ENCODE measurements at regions not wholly inside any gene's neighbourhood (a gene's known extent, or its start where the extent isn't known, plus 50 kb on each side); places are given as distances from the start of the nearest gene placed in this dataset.

DNA sequence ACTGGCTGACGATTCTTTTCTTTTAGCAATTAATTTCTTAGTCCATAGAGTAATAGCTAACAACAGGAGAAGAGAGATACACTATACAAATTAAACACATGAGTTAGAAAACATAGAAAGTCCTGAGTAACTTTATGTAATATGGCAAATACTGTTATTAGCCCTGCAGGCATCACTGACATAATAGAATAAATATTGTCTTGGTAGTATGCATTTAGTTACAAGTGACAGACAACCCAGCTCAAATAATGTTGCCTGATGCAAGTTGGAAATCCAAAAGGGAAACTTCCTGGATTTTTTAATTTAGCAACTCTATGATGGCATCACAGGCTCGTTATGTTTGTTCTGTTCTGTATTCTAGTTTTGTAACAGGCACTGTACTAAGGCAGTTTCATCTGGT lies 95.1 kb downstream of the DKK1 start:
- H3K4me3 ChIP-seq (ENCODE audit: low read length) = no peak overlapping the region
- H3K4me1 ChIP-seq (ENCODE audit: insufficient read depth, low read length) = peaks cover 20% of the 10 kb centered on the region
- ChIA-PET POLR2A (ENCODE audit: unreplicated experiment) (interaction anchor here (0.6 to 1.1 kb wide), 6 partner anchors 34 to 1908 kb away, joined by 3 to 9 read pairs (median 4); partner anchors contain the start of gene DKK1), CTCF (interaction anchor here (0.5 to 1.1 kb wide), 8 partner anchors 23 to 95 kb away, joined by 3 to 7 read pairs (median 4); partner anchors contain the start of gene DKK1)
- no peak overlapping the region for H2AFZ ChIP-seq (ENCODE audit: low read length)
- peak; percentile 96 for DNase-seq
- H3K36me3 ChIP-seq (ENCODE audit: low read depth, low read length) = no peaks in the 10 kb centered on the region
- peak overlapping the region; percentile 4 for H3K4me2 ChIP-seq (ENCODE audit: low read length)
- peak overlapping the region; percentile 31 for H3K27ac ChIP-seq (ENCODE audit: low read length)
- intact Hi-C loops (cut with micrococcal nuclease) = loop anchor here (1.0 kb wide), 5 partner anchors 34 to 95 kb away; partner anchors contain the start of gene DKK1
- no peaks in the 10 kb centered on the region for H3K9me3 ChIP-seq (ENCODE audit: low read length)
- peak; percentile 95 for ATAC-seq
- no peak overlapping the region for H3K9ac ChIP-seq (ENCODE audit: low read length)
- peaks cover 4% of the 10 kb centered on the region for H3F3A ChIP-seq (ENCODE audit: low read length, unreplicated experiment)
- no peaks in the 10 kb centered on the region for H4K20me1 ChIP-seq (ENCODE audit: low read length)
- no peak for TF ChIP-seq EZH2 (IDR thresholded peaks at IDR 0.05; ENCODE audit: low read length, unreplicated experiment)
- TF ChIP-seq EZH2phosphoT487 (IDR thresholded peaks at IDR 0.05; ENCODE audit: borderline replicate concordance, low read length) = no peak
- TF ChIP-seq, protein P1, sequence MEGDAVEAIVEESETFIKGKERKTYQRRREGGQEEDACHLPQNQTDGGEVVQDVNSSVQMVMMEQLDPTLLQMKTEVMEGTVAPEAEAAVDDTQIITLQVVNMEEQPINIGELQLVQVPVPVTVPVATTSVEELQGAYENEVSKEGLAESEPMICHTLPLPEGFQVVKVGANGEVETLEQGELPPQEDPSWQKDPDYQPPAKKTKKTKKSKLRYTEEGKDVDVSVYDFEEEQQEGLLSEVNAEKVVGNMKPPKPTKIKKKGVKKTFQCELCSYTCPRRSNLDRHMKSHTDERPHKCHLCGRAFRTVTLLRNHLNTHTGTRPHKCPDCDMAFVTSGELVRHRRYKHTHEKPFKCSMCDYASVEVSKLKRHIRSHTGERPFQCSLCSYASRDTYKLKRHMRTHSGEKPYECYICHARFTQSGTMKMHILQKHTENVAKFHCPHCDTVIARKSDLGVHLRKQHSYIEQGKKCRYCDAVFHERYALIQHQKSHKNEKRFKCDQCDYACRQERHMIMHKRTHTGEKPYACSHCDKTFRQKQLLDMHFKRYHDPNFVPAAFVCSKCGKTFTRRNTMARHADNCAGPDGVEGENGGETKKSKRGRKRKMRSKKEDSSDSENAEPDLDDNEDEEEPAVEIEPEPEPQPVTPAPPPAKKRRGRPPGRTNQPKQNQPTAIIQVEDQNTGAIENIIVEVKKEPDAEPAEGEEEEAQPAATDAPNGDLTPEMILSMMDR (conservative IDR thresholded peaks at IDR 0.05; ENCODE audit: low read depth, low read length) = no peak
- H3K9me2 ChIP-seq (replicated peaks; ENCODE audit: low read length) = no peaks in the 10 kb centered on the region
- no TSS peak for BruUV-seq (replicated peaks)
- H3K27me3 ChIP-seq (ENCODE audit: low read length) = no peaks in the 10 kb centered on the region
- H3K79me2 ChIP-seq (ENCODE audit: low read length) = no peaks in the 10 kb centered on the region

DNA sequence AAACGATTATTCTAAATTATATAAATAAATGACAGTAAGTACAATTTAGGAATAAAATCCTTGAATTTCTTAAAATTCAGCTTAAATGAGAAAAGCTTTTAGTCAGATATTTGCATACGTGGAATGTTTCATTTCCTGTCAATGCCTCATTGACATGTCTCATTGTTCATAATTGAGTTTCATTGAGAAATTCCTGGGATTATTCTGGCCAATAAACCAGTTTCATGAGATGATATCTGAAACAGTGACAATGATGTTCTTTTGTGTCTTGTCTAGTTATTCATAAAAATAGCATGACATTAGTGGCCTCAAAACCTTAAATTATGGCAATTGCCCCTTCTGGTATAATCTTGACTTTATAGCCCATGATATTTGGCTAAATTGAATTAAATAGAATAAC lies 95.8 kb downstream of the DKK1 start:
- H3F3A ChIP-seq (ENCODE audit: low read length, unreplicated experiment) = peaks cover 4% of the 10 kb centered on the region
- peak overlapping the region; percentile 31 for H3K27ac ChIP-seq (ENCODE audit: low read length)
- H2AFZ ChIP-seq (ENCODE audit: low read length) = no peak overlapping the region
- BruUV-seq (replicated peaks) = no TSS peak
- ChIA-PET CTCF (interaction anchor here (0.7 to 1.1 kb wide), 2 partner anchors 24 to 91 kb away, joined by 3 to 4 read pairs; no protein-coding TSS in a partner anchor), POLR2A (ENCODE audit: unreplicated experiment) (interaction anchor here (0.6 to 1.1 kb wide), 2 partner anchors 33 to 91 kb away, joined by 3 to 9 read pairs; no protein-coding TSS in a partner anchor)
- no peak overlapping the region for H3K4me3 ChIP-seq (ENCODE audit: low read length)
- no peaks in the 10 kb centered on the region for H4K20me1 ChIP-seq (ENCODE audit: low read length)
- TF ChIP-seq EZH2 (IDR thresholded peaks at IDR 0.05; ENCODE audit: low read length, unreplicated experiment) = no peak
- TF ChIP-seq, protein P1 (conservative IDR thresholded peaks at IDR 0.05; ENCODE audit: low read depth, low read length) = no peak
- TF ChIP-seq EZH2phosphoT487 (IDR thresholded peaks at IDR 0.05; ENCODE audit: borderline replicate concordance, low read length) = no peak
- DNase-seq (peak; percentile 67), ATAC-seq (peak; percentile 25; the same call in 1 of the 2 replicates)
- H3K27me3 ChIP-seq (ENCODE audit: low read length) = no peaks in the 10 kb centered on the region
- no peak overlapping the region for H3K9ac ChIP-seq (ENCODE audit: low read length)
- H3K4me1 ChIP-seq (ENCODE audit: insufficient read depth, low read length) = peaks cover 20% of the 10 kb centered on the region
- H3K36me3 ChIP-seq (ENCODE audit: low read depth, low read length) = no peaks in the 10 kb centered on the region
- H3K9me3 ChIP-seq (ENCODE audit: low read length) = no peaks in the 10 kb centered on the region
- H3K9me2 ChIP-seq (replicated peaks; ENCODE audit: low read length) = no peaks in the 10 kb centered on the region
- H3K4me2 ChIP-seq (ENCODE audit: low read length) = 0 out of 2 replicates have a peak overlapping the region, but pooled peaks have one; percentile 0
- intact Hi-C loops (cut with micrococcal nuclease) = loop anchor here (1.0 kb wide), 5 partner anchors 33 to 96 kb away; partner anchors contain the start of gene DKK1
- H3K79me2 ChIP-seq (ENCODE audit: low read length) = no peaks in the 10 kb centered on the region

DNA sequence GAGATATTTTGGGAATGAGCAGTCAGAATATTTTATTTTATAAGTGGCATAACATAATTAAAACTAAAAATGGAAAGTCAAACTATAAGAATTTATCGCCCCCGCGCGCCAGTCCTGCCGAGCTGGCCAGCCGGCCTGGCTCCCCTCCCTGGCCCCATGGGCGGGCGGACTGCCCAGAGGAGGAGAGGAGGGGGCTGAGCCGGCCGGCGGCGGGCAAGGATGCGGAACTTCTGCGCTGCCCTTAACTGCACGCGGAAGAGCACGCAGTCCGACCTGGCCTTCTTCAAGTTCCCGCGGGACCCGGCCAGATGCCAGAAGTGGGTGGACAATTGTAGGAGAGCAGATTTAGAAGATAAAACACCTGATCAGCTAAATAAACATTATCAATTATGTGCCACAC lies 96.8 kb downstream of the DKK1 start:
- POLR2A ChIA-PET (ENCODE audit: unreplicated experiment) = no interaction called here
- Histone ChIP-seq H3K27ac (ENCODE audit: low read length) (no peak overlapping the region), H3K4me3 (ENCODE audit: low read length) (no peak overlapping the region), H3K9ac (ENCODE audit: low read length) (no peak overlapping the region), H4K20me1 (ENCODE audit: low read length) (no peaks in the 10 kb centered on the region), H3K27me3 (ENCODE audit: low read length) (no peaks in the 10 kb centered on the region), H3K36me3 (ENCODE audit: low read depth, low read length) (no peaks in the 10 kb centered on the region), H3F3A (ENCODE audit: low read length, unreplicated experiment) (peaks cover 4% of the 10 kb centered on the region), H3K79me2 (ENCODE audit: low read length) (no peaks in the 10 kb centered on the region), H3K4me2 (ENCODE audit: low read length) (no peak overlapping the region), H3K9me2 (replicated peaks; ENCODE audit: low read length) (no peaks in the 10 kb centered on the region), H3K9me3 (ENCODE audit: low read length) (no peaks in the 10 kb centered on the region), H3K4me1 (ENCODE audit: insufficient read depth, low read length) (peaks cover 20% of the 10 kb centered on the region), H2AFZ (ENCODE audit: low read length) (no peak overlapping the region)
- intact Hi-C loops (cut with micrococcal nuclease) = no loop called here
- TF ChIP-seq EZH2phosphoT487 (IDR thresholded peaks at IDR 0.05; ENCODE audit: borderline replicate concordance, low read length) = no peak
- no peak for TF ChIP-seq EZH2 (IDR thresholded peaks at IDR 0.05; ENCODE audit: low read length, unreplicated experiment)
- TF ChIP-seq, protein P1 (conservative IDR thresholded peaks at IDR 0.05; ENCODE audit: low read depth, low read length) = no peak
- CTCF ChIA-PET = no interaction called here
- DNase-seq = no peak
- no peak for ATAC-seq
- no TSS peak for BruUV-seq (replicated peaks)
